GM21528 (cell line): ENCODE measurements at regions not wholly inside any gene's neighbourhood (a gene's known extent, or its start where the extent isn't known, plus 50 kb on each side); places are given as distances from the start of the nearest gene placed in this dataset.

Experiments used
- ATAC-seq: cut with Tn5 transposase; IDR thresholded peaks from one replicate; pipeline ENCODE4 v1.9.1; 2021; ENCODE audit warnings: mild to moderate bottlenecking, moderate library complexity; ENCODE audit not compliant: unreplicated experiment, low FRiP score

- no peak for ATAC-seq
Observed at GRCh38 chr7:136189506-136189998, 212.4 kb upstream of the MTPN start.

GRCh38 chr7:136186281-136186680 lies 209.1 kb upstream of the MTPN start:
- no peak for ATAC-seq

- ATAC-seq: no peak
Observed at GRCh38 chr7:136184719-136185118, 207.6 kb upstream of the MTPN start.

GRCh38 chr7:136183981-136184380 lies 206.8 kb upstream of the MTPN start:
- ATAC-seq: no peak

GRCh38 chr7:136180984-136181383 lies 203.8 kb upstream of the MTPN start:
- no peak for ATAC-seq

GRCh38 chr7:136179851-136180721 lies 202.9 kb upstream of the MTPN start:
- no peak for ATAC-seq

GRCh38 chr7:136179154-136179553 lies 202.0 kb upstream of the MTPN start:
- ATAC-seq: no peak

- no peak for ATAC-seq
Observed at GRCh38 chr7:136174477-136175125, 197.4 kb upstream of the MTPN start.

- ATAC-seq: no peak
Observed at GRCh38 chr7:136173874-136174273, 196.7 kb upstream of the MTPN start.

GRCh38 chr7:136171233-136171632 lies 194.1 kb upstream of the MTPN start:
- no peak for ATAC-seq

- no peak for ATAC-seq
Observed at GRCh38 chr7:136168821-136169220, 191.7 kb upstream of the MTPN start.

- no peak for ATAC-seq
Observed at GRCh38 chr7:136167991-136168390, 190.8 kb upstream of the MTPN start.

- no peak for ATAC-seq
Observed at GRCh38 chr7:136166521-136166920, 189.4 kb upstream of the MTPN start.

GRCh38 chr7:136163340-136163801 lies 186.2 kb upstream of the MTPN start:
- no peak for ATAC-seq

GRCh38 chr7:136150311-136150710 lies 173.2 kb upstream of the MTPN start:
- ATAC-seq: no peak

GRCh38 chr7:136148920-136149319 lies 171.8 kb upstream of the MTPN start:
- ATAC-seq: no peak

- no peak for ATAC-seq
Observed at GRCh38 chr7:136146925-136147324, 169.8 kb upstream of the MTPN start.

- ATAC-seq: no peak
Observed at GRCh38 chr7:136144182-136144581, 167.0 kb upstream of the MTPN start.

GRCh38 chr7:136143271-136143670 lies 166.1 kb upstream of the MTPN start:
- no peak for ATAC-seq

- ATAC-seq: no peak
Observed at GRCh38 chr7:136142583-136142982, 165.4 kb upstream of the MTPN start.

- ATAC-seq: no peak
Observed at GRCh38 chr7:136140469-136140868, 163.3 kb upstream of the MTPN start.

- no peak for ATAC-seq
Observed at GRCh38 chr7:136139417-136139816, 162.3 kb upstream of the MTPN start.
